ENCODE measurements at regions not wholly inside any gene's neighbourhood (a gene's known extent, or its start where the extent isn't known, plus 50 kb on each side); places are given as distances from the start of the nearest gene placed in this dataset.

- Histone ChIP-seq H3K9me3 (replicated peaks) (no peaks in the 10 kb centered on the region), H3K27me3 (ENCODE audit: low read depth) (peaks cover 6% of the 10 kb centered on the region), H3K36me3 (no peaks in the 10 kb centered on the region), H3K4me1 (no peaks in the 10 kb centered on the region), H3K4me3 (no peak overlapping the region), H3K27ac (replicated peaks) (peak overlapping the region; percentile 73)
- intact Hi-C loops (cut with micrococcal nuclease) = no loop called here
- TF ChIP-seq CTCF (IDR thresholded peaks at IDR 0.05; ENCODE audit: borderline replicate concordance) = no peak
- no peak for DNase-seq
These were observed 66.8 kb upstream of the MAP1B start for GRCh38 chr5:72040513-72040912.

- peak overlapping the region; percentile 73 for H3K27ac ChIP-seq (replicated peaks)
- no peaks in the 10 kb centered on the region for H3K4me1 ChIP-seq
- H3K27me3 ChIP-seq (ENCODE audit: low read depth) = peaks cover 6% of the 10 kb centered on the region
- intact Hi-C loops (cut with micrococcal nuclease) = no loop called here
- TF ChIP-seq CTCF (IDR thresholded peaks at IDR 0.05; ENCODE audit: borderline replicate concordance) = no peak
- no peaks in the 10 kb centered on the region for H3K36me3 ChIP-seq
- H3K4me3 ChIP-seq = no peak overlapping the region
- DNase-seq = no peak
- H3K9me3 ChIP-seq (replicated peaks) = no peaks in the 10 kb centered on the region
These were observed 65.6 kb upstream of the MAP1B start for GRCh38 chr5:72041654-72042053.

GRCh38 chr5:72042097-72042496 is 65.2 kb upstream of the MAP1B start:
- intact Hi-C loops (cut with micrococcal nuclease) = no loop called here
- H3K4me1 ChIP-seq = no peaks in the 10 kb centered on the region
- H3K4me3 ChIP-seq = no peak overlapping the region
- peak overlapping the region; percentile 73 for H3K27ac ChIP-seq (replicated peaks)
- H3K27me3 ChIP-seq (ENCODE audit: low read depth) = peaks cover 6% of the 10 kb centered on the region
- peaks cover 3% of the 10 kb centered on the region for H3K9me3 ChIP-seq (replicated peaks)
- no peaks in the 10 kb centered on the region for H3K36me3 ChIP-seq
- DNase-seq = no peak
- TF ChIP-seq CTCF (IDR thresholded peaks at IDR 0.05; ENCODE audit: borderline replicate concordance) = no peak

GRCh38 chr5:72045692-72046091 is 61.6 kb upstream of the MAP1B start:
- DNase-seq = no peak
- H3K4me1 ChIP-seq = no peaks in the 10 kb centered on the region
- TF ChIP-seq CTCF (IDR thresholded peaks at IDR 0.05; ENCODE audit: borderline replicate concordance) = no peak
- peaks cover 14% of the 10 kb centered on the region for H3K9me3 ChIP-seq (replicated peaks)
- H3K36me3 ChIP-seq = no peaks in the 10 kb centered on the region
- intact Hi-C loops (cut with micrococcal nuclease) = no loop called here
- H3K27me3 ChIP-seq (ENCODE audit: low read depth) = peaks cover 11% of the 10 kb centered on the region
- H3K27ac ChIP-seq (replicated peaks) = no peak overlapping the region
- no peak overlapping the region for H3K4me3 ChIP-seq

GRCh38 chr5:72046106-72046505 is 61.2 kb upstream of the MAP1B start:
- intact Hi-C loops (cut with micrococcal nuclease) = no loop called here
- H3K36me3 ChIP-seq = no peaks in the 10 kb centered on the region
- no peaks in the 10 kb centered on the region for H3K4me1 ChIP-seq
- DNase-seq = no peak
- peaks cover 10% of the 10 kb centered on the region for H3K27me3 ChIP-seq (ENCODE audit: low read depth)
- peaks cover 14% of the 10 kb centered on the region for H3K9me3 ChIP-seq (replicated peaks)
- H3K4me3 ChIP-seq = no peak overlapping the region
- TF ChIP-seq CTCF (IDR thresholded peaks at IDR 0.05; ENCODE audit: borderline replicate concordance) = no peak
- H3K27ac ChIP-seq (replicated peaks) = no peak overlapping the region

GRCh38 chr5:72055636-72056035 is 51.6 kb upstream of the MAP1B start:
- no peak for DNase-seq
- Histone ChIP-seq H3K9me3 (replicated peaks) (no peaks in the 10 kb centered on the region), H3K4me1 (no peaks in the 10 kb centered on the region), H3K36me3 (no peaks in the 10 kb centered on the region), H3K27ac (replicated peaks) (no peak overlapping the region), H3K27me3 (ENCODE audit: low read depth) (peaks cover 24% of the 10 kb centered on the region), H3K4me3 (no peak overlapping the region)
- intact Hi-C loops (cut with micrococcal nuclease) = no loop called here
- no peak for TF ChIP-seq CTCF (IDR thresholded peaks at IDR 0.05; ENCODE audit: borderline replicate concordance)

Measured in left ventricle myocardium inferior (tissue), 1 donor.